NCI-H526 (cell line): ENCODE measurements at regions not wholly inside any gene's neighbourhood (a gene's known extent, or its start where the extent isn't known, plus 50 kb on each side); places are given as distances from the start of the nearest gene placed in this dataset.
"Not testable (repeated sequence)": the region's sequence is repeated elsewhere in the genome, so short reads cannot be mapped to it uniquely, and the experiment has no call there.

Source experiments
- DNase-seq, 2 experiments: peaks; one replicate each; lab custom pipeline; 2025; lab: John Stamatoyannopoulos, UW

DNA sequence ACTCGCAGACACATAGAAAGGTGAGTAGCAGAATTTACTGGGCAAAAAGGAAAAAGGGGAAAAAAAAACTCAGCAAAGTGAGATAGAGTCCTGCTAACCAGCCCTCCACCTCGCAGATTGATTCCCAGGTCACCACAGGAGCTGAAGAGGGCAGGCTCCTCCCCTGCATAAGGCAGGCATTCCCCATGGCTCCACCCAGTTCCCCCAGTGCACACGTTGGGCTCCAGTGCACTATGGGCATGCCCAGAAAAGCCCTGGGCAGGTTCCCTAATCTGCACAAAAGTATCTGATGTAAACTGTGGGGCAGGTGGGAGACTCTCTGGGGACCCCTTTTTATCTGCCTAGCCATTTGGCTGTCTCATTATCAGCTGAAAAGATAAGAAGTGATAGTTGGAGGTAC lies 461.2 kb upstream of the TMEFF2 start:
- peak in 1 of 2 experiments; percentile 4 for DNase-seq

DNA sequence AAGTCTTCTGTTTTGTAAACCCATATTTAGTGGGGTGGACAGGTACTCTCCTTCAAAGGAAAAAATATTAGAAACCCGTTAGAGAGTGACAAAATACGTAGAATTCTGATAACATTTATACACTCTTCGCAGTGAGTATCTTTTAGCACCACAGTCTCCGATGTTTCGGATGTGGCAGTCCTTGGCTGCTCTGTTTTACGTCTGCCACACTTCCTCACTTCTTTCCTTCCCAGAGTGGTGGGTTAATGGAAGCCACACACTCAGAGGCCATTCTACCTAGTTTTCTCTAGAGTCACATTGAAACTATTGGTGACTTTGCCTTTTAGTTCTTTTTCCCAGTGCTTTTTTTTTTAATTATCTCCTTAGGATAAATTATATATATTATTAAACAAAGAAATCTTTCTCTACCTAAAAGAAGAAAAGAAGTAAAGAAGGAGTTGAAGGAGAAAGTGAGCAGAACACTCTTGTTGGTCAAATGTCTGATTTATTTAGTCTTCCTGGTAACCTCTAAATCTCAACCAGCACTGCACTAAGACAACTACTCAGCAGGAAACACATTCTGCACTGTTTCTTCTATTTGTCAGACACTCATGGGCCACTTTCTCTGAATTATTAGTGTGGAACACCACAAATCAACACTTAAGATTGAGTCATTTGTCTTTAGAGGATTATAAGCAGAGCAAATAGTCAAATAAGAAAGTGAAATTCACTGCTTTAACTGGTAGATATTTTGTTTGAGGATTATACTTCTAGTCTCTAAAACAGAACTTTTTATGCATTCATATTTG lies 451.3 kb upstream of the TMEFF2 start:
- no peak for DNase-seq

DNA sequence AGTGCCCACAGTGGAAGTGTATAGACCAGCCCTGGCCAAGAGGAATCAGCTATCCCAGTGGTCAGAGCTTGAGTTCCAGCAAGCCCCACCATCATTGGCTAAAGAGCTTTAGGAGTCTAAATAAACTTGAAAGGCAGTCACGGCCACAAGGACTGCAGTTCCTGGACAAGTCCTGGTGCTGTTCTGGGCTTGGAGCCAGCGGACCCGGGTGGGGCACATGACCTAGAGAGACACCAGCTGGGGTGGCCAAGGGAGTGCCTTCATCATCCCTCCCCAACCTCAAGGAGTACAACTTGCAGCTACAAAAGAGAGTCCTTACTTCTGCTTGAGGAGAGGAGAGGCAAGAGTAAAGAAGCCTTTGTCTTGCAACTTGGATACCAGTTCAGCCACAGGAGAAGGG lies 439.8 kb upstream of the TMEFF2 start:
- no peak for DNase-seq

DNA sequence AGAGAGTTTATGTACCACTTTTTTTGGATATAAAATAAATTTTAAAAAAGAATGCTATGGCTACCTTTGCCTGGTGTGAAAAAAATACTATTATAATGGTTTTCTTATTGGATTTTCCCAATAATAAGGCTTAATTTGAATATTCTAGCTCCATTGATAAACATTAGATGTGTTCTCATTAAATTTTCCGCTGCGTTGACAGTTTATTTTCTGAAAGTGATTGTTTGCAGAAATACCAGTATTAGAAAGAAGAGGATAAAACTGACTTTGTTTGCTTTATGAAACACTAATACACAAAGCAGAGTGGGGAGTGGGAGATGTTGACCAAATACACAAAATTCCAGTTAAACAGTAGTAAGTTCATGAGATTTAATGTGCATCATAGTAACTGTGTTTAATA lies 433.3 kb upstream of the TMEFF2 start:
- no peak for DNase-seq

DNA sequence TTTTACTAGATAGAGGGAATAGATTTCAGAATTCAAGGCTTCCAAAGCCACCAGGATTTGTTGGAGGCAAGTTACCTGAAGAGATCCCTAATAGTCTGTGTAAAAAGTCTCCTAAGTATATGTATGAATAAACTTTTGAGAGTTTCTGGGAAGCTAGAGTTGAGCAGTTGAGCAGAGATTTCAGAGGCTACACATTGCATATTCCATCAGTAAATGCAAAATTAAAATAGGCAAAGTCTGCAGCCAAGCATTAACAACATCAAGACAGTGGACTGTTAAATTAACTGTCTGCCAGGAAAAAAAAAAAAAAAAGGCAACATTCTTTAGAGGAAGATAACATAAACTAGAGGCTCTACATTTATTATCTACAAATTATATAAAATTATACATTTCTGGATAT lies 420.4 kb upstream of the TMEFF2 start:
- no peak for DNase-seq

DNA sequence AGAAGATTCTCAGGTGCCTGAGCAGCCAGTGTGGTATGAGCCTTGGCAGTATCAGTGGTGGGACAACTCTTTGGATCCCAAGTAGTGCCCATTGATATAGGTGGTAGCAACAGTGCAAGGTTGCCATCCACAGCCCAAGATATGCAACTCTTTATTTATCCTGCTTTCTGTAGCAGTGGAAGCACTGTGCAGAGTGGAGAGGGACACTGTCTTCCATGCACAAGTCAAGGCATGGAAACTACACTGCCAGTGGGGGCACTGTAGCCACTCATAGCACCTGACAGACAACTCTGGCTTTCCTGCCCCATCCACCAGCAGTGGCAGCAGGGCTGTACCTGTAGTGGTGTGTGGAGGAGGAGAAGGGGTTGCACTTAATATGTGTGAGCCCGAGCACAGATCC lies 409.6 kb upstream of the TMEFF2 start:
- DNase-seq, result no peak

DNA sequence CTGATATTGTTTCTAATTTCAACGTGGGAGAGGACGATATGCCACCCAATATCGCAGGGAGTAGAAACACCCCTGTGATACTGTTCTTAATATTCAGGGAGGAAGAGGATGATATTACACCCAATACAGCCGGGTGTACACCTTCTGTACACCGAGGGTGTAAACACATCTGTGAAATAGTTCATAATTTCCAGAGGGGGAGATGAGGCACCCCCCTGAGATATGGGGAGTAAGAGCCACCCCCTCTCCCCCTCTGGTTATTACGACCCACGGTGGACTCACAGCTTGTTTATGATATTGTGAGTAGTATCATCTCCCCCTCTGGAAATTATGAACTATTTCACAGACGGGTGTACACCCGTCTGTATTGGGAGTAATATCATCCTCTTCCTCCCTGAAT lies 403.9 kb upstream of the TMEFF2 start:
- DNase-seq, result not testable (repeated sequence)

DNA sequence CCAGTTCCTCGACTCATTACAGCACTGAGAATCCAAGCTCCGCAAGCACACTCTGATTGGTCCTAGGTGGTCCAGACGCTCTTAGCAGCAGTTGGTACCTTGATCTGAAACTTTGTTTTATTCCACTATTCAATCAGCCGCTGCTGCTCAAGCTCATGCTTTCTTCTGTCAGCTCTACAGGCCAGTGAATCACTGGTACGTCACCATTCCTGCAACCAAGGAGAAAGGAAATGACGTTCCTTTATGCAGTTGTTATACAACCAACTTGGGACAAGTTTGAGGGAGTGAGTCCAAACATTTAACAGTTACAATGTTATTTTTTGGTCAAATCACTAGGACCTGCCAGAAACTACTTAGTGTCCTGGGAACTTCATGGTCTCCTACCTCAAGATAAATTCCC lies 398.8 kb upstream of the TMEFF2 start:
- no peak for DNase-seq

DNA sequence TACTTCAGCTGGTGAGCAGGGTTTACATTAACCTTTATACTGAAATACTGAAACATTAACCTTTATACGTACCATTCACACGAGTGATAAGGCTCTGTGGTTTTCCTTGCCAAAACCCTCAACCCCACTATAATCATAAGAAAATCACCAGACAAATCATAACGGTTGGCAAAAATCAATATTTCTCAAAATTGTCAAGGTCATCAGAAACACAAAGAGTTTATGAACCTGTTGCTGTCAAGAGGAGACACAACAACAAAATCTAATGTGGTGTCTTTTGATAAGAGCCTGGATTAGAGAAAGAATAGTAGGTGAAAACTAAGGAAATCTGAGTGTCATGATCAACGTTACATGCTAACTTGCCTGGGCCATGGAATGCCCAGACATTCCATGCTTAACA lies 396.9 kb upstream of the TMEFF2 start:
- DNase-seq, result no peak

DNA sequence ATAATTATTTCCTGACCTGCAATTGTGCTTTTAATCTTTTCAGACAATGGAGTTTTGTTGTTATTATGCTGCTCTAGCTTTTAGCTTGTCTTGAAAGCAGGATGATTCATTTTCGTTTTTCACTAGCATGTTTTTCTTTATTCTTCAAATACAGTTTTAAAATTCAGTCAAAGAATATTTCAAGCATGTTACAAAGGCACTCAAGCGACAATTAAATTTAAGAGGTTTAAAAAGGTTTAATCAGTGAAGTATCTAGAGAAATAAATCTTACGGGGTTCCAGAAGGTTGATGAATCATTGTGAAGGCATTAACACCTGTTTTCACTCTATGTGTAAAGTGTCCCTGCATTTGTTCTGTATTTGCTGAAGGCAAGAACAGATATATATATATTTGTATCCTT lies 390.7 kb upstream of the TMEFF2 start:
- DNase-seq, result no peak

DNA sequence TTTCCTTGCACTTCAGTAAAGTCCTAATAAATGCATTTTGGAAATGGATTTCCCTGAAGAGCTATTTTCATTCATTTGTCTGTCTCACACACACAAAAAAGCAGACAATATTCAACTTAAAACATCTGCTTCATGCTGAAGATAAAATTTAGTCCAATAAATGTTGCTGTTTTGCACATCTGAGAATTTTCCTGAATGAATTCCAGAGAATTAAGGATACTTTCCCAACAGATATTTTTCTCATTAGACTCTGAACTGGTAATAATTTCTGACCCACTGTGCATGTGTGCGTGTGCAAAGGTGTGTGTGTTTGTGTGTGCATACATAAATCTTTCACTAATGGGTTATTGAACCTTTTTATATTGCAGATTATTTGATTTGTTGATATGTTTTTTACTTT lies 390.2 kb upstream of the TMEFF2 start:
- DNase-seq, result no peak

DNA sequence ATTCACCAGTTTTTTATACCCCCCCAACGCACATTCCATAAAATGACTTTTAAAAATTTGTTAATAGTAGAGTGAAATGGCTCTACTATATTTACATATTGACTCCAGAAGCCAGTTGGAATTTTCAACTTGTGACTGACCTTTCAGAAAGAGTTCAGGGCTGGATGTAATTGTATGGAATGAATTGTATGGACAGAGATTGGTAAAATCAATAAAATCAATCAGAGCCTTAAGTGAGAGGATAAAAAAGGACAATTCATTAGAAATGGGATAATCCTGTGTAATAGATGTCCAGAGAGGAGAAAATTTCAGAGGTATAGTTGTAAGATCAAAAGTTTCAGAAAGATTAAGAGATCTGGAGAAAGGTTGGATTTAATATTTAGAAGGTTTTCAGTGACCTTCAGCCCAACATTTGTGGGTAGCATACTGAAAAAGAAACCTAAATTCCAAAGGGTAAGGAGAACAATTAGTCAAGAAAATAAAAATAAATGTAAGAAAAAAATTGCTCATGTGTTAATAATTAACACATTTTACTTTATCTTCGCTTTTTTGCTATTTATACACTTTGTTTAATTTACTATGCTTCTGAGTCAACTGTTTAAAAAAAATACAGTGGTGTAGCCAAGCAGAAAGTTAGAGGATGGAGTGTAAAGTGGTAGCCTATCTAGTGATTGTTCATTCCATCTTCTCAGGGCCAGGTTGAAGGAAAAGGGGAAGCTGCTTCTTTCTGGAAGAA lies 385.4 kb upstream of the TMEFF2 start:
- no peak for DNase-seq

DNA sequence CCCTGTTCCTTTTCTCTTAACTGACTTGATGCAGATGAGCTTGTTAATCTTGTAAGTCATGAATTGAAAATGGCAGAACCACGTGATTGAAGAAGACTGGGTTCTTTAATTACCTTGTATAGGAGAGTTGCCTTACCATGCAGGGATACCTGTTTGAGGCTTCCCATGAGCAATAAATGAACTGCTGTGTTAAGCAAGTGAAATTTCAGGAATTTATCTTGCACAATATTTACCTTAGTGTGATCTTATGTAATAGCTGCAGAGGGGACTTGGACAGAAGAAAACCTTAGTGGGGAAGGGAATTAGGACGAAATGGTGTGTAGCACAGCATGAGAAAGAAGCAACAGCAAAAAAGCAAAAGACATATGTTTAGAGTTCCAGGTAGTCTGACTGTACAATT lies 384.0 kb upstream of the TMEFF2 start:
- DNase-seq, result no peak

DNA sequence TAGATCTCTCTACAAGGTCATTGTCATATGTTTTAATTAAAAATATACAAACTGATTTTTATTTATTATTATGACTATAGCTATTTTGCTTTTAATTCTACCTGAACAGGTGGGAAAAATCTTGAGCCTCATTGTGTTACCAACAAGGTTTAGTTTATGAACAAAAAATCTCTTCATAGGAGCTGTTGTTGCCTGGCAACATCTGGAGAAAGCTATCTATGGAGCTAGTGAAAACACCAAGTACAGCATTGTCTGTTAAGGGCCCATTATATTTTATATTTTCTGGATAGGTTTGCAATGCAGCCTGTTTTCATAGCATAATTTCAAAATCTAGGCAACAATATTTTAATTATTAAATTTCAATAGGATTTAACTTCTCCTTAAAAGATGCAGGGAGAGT lies 383.0 kb upstream of the TMEFF2 start:
- DNase-seq, result no peak

DNA sequence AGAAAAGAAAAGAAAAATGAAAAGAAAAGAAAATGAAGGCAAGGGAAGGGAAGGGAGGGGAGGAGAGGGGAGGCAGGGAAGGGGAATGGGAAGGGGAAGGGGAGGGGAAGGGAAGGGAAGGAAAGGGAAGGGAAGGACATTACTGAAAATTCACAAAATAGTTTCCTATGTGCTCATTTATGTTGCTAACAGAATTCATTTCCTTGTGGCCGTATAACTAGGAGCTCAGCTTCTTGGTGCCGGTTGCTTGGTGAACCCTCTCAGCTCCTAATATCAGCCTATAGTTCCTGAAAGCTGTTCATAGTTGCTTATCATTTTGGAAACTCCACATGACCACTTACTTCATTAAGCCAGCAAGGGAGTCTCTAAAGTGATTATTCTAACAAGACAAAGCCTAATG lies 379.8 kb upstream of the TMEFF2 start:
- DNase-seq, result no peak

DNA sequence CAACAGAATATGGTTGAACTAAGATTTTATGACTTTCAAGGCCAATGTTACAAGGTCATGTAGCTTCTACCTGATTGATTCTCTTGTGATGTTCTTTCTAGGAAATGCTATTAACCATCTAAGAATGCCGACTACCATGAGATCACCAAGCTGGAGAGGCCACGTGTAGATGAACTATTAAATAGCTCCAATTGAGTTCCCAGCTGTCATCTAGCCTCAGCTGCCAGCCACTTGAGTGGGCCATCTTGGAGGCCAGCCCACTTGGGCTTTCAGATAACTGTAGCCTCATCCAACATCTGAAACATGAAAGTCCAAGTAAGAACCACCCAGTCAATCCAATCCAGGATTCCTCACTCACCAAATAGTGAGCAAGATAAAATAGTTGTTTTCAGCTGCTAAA lies 376.9 kb upstream of the TMEFF2 start:
- no peak for DNase-seq

DNA sequence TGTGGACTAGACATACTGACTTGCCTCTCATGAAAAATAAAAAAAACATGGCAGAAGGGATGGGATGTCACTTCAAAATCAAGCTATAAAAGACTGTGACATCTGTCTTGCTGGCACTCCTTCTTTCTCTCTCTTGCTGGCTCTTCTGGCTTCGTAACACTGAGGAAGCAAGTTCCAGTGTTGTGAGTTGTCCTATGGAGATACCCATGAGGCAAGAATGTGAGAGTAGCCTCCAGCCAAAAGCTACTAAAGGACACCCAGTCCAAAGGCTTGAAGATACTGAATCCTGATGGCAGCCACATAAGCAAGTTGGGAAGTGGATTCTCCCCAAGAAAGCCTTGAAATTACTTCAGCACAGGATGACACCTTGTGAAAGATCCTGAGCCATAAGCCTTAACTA lies 376.1 kb upstream of the TMEFF2 start:
- DNase-seq, result no peak

DNA sequence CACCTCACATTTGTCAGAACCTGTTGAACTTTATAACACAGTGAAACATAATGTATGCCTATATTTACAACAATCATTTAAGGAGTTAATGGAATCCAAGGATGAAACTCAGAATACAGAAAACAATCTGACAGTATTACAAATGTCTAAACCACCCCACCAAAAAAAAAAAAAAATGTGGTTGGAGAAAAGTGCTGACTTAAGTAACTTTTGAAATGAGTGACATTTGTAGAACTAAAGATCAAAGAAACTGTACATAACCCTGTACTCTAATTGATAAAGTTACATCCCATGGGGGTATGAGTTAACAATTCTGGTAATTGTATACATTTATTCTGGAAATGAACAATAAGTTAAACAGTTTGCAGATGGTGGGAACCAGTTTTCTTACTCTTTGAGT lies 372.1 kb upstream of the TMEFF2 start:
- no peak for DNase-seq

DNA sequence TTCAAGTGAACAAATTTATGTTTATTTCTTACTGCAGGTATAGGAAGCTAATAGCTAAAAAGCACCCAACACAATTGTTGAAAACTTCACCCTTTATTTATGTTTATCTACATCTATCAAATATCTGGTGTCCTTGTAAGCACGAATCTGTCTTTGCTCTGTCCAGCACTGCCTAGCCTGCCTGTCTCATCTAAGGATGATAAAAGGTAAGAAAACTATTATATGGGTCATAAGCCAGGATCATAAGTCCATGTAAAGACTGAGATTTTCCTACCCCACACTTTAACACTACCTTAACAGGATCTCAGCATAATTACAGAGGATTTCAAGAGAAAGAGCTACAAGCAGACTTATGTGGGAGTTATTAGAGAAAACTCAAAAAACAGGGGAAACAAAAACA lies 365.6 kb upstream of the TMEFF2 start:
- DNase-seq, result no peak

DNA sequence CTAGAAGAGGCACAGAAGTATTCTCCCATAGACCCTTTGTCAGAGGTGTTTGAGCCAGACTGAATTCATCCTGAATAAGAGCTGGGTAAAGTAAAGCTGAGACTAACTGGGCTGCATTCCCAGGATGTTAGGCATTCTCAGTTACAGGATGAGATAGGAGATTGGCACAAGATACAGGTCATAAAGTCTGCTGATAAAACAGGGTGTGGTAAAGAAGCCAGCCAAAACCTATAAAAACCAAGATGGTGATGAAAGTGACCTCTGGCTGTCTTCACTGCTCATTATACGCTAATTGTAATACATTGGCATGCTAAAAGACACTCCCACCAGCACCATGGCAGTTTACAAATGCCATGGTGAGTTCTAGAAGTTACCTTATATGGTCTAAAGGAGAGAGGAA lies 364.9 kb upstream of the TMEFF2 start:
- DNase-seq, result no peak

DNA sequence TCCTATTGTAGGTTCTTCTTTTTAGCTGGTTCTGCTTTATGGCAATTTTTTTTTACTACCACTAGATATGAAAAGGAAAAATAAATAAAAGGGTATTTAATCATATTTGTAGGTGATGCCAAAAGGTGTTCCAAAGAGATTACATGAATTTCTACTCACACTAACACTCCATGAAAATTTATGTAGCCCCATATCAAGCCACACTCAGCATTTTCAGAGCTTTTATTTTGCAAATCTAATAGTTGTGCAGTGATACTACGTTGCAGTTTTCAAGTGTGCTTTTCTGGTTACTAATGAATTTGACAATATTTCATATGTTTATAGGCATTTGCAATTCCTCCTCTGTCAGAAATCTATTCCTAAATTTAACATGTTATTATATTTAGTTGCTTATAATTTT lies 363.9 kb upstream of the TMEFF2 start:
- no peak for DNase-seq

DNA sequence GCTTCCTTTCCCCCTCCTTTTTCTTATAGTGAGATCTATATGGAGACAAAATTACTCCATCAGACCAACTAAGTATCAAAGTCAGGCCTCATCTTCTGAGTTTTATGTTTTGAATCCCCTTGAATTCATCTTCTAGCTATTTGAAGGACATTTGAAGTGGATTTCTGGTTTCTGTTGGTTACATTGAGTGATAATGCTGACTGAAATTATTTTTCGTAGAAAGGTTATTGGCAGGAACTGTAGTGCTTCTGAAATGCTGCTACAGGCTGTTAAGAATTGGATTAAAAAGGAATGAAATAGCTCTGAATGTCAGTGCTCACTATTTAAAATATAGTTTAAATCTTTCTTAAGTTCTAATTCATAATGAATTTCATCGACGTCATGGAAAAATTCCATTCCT lies 361.0 kb upstream of the TMEFF2 start:
- no peak for DNase-seq

DNA sequence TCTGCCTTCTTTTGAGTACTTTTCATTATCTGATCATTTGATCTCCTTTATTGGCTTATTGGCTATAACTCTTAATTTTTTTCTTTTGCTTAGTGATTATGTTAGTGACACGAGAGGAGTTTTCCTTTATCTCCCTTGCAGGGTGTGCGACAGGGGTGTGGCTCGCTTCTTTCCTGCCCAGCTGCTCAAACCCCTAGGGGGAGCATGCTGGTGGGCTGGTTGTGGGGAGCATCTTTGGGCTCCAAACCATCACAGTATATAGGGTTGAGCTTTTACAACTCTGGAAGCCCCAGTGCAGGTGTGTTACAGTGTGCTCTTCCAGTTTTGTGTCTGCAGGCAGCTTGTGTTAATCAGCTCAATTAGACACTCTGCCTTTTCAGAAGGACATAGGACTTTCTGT lies 357.0 kb upstream of the TMEFF2 start:
- no peak for DNase-seq

DNA sequence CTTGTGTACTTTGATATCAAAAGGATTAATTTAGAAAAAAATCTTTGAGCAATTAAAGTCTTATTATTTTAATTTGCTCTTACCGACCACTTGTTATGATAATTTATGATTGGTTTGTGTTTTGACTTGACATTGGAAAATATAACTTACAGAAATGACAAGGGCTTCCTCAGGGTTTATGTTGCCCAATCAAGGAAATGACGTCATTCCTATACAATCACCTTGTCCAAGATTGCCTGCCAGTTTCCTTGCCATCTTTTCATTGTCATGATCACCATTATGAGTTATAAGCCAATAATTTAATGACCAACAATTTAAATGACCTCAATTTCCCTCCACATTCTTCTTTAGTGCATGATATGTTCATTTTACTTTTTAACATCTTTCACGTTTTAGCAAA lies 351.8 kb upstream of the TMEFF2 start:
- no peak for DNase-seq
